ENCODE measurements at regions not wholly inside any gene's neighbourhood (a gene's known extent, or its start where the extent isn't known, plus 50 kb on each side); places are given as distances from the start of the nearest gene placed in this dataset.
A peak's percentile ranks its signal among the peaks of the same experiment; 100 is the strongest.

DNA sequence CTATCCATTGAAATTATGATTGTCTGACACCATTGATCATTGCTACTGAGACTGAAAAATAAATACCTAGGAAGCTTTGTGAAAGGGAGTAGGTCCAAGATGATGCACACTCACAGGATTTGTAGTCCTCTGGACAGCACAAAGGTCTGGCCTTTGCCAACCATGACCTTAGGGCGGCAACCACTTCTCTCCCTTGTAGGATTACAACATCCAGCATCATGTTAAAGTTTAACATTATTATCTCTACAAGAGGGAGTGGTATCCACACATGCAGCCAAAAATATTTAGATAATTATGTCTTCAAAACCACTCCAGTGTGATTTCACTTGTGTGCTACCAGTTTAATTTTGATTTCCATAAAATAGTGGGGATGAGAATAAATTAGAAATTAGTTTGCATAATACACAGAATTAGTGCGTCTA lies 51.1 kb upstream of the NHSL1 start:
- no peak for DNase-seq

DNA sequence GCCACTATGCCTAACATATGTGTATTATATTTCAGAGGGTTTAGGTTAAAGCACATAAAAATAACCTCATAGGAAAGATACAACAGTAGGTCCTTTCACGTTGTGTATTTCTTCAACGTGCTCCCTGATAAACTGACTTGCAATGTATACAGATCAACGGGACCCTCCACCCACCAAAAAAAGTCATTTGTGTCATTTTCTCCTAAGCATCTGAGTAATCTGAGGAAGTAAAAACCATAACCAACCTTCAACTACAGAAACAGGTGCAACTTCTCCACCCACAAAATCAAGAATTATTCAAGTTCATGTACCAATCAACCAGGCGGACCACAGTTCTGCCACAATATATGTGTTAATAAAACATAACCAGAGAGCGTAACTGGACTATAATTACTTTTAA lies 54.9 kb upstream of the NHSL1 start:
- DNase-seq, result no peak

DNA sequence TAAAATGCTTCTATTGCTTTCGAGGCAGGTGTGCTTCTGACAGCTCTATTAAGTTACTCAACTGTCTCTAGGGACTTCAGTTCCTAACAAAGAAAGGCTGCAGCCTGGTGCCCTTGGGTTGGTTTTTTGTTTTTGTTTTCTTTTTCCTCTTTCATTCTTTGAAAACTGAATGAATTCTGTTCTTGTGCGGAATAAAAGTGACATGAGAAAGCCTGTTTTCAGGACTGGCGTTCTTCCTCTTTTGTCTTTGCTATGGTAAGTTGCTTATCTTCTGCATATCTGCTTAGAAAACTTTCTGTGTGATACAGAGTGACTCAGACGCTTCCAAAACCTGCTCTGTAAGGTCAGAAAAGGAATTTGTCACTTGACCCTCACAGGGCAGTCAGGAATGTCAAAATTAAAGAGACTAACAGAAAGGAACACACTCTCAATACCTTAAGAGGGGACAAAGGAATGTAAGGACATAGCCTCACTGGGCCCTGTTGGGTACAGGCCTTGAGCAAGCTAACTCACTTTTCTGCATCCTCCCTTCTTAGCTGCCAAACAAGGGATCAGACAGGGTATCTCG lies 56.2 kb upstream of the NHSL1 start:
- DNase-seq, result no peak

GRCh38 chr6:138557147-138557546 lies 57.9 kb upstream of the NHSL1 start:
- DNase-seq, result no peak

- no peak for DNase-seq
Observed at GRCh38 chr6:138559143-138559542, 59.8 kb upstream of the NHSL1 start.

DNA sequence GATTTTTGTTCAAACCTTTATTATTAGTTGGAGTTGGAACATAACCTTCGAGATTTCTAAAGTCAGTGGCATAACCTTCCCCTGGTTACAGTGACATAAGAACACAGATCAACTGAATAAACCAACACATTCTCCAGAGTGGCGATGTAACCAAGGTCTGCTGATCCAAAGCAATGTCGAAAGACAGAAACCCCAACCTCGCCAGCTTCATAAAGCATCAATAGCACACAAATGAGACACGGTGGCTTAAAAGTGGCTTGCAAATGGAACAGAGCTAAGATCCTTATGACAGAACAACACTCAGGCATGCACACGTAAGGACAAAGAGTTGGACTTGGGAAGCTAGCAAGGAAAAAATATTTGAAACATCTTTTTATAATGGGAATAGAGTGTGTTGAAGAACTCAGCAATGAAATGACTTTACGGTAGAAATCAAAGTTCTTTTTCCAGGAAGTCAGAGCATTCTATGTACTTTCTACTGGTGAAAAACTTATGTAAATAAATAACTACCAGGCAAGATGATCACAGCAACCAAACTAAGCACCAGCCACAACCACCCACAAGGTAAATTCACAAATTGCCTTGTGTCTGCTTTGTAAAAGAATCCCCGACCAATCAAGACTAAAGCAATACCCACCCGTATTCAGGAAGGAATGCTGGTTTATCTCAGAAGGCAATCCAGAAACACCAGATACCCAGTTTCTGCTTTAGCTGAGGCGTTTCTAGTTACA lies 61.0 kb upstream of the NHSL1 start:
- no peak for DNase-seq

DNA sequence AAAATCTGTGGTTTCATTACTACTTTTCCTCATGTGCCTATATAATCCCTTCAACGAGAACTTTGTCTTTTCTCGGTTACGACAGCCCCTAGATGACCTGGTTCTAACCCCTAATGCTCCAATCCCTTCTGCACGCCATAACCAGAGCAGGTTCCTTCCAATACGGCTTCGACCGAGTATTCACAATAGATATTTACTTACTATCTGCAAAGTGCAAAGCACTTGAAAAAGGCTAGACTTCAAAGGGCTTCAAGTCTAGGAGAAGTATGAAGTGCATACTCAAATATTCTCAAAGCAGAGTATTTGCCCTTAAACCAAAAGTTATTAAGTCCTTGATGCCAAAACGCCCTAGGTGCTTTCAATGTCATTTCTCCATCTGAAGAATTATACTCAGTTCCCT lies 63.4 kb upstream of the NHSL1 start:
- DNase-seq, result no peak

DNA sequence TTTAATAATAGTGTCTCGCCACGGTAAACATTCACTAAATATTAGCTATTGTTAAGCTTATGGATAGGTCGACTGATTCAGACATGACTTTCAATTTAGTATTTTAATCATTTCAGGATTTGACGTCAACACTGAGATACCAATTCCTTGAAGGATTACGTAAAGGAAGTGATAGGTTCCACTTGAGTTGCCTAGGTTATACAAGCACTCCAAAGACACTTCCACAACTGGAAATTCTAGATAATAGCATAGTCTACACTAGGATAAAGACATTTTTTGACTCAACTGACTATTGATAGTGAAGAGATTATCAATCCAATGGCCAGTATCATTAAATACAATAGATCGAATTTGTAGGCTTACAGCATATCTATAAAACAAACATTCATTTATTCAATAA lies 63.9 kb upstream of the NHSL1 start:
- no peak for DNase-seq

DNA sequence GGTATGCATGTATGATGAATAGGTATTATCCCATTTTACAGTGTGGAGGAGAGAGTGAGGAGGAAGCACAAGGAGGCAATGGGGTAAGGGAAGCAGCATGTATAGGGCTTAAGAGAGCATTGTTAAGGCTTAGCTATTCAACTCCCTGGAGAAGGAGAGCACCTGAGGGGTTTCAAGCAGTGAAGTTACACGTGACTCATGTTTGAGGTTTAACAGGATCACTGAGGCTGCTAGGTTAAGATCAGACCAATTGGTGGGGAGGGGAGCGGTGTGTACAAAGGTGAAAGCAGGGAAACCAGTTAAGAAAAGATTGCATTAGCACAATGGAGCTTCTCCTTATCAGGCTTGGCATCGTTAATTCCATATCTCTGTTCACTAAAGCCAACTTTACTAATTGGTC lies 64.4 kb upstream of the NHSL1 start:
- DNase-seq, result no peak

DNA sequence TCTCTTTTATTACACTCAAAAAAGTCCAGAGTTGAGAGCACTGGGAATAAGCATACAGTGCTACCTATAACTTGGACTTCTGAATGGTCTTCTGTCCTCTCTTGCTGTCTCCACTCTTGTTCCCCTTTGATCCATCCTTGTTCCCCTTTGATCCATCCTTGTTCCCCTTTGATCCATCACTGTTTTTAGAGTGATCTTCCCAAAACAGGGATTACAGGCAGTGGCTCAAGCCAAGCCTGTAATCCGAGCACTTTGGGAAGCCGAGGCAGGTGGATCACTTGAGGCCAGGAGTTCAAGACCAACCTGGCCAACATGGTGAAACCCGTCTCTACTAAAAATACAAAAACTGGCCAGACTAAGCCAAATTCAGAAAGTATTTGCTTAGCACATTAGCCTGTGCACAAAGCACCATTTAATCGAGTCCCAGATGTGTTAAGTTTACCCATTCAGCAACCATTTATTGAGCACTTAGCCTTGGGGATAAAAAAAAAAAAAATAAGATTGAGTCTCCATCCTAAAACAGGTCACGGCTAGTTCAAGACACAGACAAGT lies 65.0 kb upstream of the NHSL1 start:
- no peak for DNase-seq

DNA sequence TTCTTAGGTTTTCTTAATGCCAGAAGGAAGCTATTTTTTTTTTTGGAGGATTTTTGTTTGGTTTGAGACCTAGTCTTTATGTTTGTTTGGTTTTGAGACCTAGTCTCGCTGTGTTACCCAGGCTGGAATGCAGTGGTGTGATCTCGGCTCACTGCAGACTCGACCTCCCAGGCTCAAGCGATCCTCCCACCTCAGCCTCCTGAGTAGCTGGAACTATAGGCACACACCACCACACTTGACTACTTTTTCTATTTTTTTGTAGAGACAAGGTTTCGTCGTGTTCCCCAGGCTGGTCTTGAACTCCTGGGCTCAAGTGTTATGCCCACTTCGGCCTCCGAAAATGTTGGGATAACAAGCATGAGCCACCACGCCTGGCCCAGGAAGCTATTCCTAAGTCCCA lies 67.8 kb upstream of the NHSL1 start:
- no peak for DNase-seq

DNA sequence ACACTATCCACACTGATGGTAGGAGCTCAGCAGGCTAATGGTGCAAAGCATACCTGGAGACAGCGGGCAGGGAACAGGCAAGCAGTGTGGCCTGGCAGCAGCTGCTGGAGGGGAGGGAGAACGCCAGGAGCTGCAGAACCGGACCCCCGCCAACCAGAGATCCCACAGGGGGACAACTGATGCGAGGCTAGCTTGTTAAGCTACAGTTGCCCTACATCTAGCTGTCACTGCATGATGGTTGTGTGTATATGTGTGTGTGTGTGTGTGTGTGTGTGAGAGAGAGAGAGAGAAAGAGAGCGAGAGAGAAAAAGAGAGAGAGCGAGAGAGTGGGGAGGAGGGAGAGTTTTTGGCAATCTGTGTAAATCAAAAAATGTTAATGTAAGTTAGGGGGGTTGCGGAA lies 69.7 kb upstream of the NHSL1 start:
- DNase-seq, result no peak

DNA sequence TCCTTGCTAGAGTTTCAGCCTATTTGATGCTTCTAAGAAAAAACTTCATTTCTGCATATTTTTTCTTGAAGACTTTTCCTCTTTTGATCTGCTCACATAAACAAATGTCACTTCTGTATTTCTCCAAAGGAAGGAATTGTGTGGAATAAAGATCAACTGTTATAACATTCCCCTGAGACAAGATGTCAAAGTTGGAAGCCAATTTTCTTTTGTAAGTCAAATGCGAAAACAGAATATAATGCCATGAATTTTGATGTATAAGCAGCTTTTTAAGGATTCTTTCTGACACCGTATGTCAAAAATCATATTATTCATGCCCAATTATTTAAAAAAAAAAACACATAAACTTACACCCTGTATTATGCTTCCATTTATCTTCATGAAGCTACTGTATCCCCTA lies 70.3 kb upstream of the NHSL1 start:
- DNase-seq, result no peak

GRCh38 chr6:138569970-138570724 lies 70.9 kb upstream of the NHSL1 start:
- no peak for DNase-seq

DNA sequence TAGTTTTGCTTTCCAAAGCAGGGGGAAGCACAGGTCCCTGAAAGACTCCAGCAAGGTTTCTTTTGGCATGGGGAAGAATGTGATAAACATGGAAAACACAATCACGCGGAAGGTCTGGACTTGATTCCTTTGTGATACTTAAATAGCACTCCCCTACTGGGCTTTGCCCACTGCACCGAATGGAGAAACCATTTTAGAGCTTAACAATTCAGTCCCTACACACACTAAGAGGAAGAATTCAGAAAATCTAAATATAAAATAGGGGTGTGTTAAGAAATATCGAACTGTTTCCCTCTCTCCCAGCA lies 71.4 kb upstream of the NHSL1 start:
- no peak for DNase-seq

- no peak for DNase-seq
Observed at GRCh38 chr6:138571181-138571580, 71.9 kb upstream of the NHSL1 start.

DNA sequence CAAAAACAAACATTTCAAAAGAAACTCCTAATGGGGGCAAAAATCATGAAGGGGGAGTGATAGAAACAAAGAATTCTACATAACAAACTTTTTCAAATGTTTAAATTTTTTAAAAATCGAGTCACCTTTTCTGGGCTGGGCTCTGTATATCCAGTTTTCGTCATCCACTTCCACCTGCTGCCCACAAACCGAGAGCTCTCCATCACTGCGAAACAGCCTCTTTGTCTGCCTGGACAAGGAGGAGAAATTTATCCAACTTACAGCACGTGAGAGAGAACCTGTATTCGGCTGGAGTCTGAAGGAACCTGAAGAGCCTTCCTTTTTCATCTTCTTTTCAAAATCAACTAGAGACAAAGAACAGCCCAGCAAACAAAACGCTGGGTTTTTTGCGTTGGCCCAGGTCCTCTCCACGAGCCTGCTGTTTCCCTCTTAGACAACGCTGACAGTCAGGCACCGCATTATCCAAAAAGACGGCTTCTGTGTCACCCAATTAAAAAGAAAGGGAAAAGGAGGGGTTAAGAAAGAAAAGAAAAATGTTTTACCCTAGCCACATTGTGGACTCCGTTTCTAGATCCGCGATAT lies 72.4 kb upstream of the NHSL1 start:
- no peak for DNase-seq

DNA sequence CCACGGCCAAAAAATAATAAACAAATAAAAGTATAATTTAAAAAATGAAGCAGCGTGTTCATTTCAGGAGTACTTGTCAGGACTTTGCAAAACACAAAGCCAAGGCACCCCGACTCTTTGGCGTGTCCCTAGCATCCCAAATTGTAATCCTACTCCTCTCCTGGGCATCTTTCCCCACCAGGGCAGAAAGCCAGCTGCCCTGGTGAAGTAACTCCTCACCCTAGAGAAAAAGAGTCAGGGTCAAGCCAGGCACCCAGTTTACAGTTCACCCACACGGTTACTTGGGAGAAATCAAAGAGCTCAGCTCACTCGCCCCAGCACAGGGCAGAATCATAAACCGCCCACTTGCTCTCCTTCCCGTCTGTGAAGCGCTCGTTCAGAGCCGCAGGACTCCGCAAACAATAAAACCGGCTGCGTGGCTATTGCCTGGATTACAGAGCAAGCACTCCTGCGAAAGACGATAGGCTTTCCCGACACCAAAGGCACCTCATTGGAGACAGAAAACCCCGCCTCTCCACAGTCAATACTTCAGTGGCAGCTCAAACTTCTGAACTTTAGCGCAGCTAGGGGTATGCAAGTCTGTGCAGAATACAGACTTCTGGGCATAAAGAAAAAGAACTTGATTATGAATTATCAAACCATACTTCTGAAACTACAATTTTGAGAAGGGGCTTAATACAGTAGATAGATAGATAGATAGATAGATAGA lies 73.0 kb upstream of the NHSL1 start:
- DNase-seq, result peak; percentile 3

DNA sequence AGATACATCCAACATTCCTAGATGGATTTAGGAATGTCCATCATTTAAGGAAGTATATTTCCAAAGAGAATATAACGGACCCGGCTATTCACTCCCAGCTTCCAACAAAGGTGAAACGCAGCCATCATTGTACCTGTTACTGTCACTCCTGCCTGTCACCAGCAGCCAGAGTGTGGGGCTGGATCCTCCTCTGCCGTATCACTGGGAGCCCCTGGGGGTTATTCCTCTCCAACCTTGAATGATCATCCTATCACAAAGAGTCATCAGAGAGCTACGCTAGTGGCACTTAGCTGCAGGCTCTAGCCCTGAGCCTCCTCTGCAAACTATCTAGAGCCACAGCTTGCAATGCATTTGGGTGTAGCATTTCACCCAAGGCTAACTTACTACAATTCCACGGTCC lies 73.6 kb upstream of the NHSL1 start:
- DNase-seq, result no peak

DNA sequence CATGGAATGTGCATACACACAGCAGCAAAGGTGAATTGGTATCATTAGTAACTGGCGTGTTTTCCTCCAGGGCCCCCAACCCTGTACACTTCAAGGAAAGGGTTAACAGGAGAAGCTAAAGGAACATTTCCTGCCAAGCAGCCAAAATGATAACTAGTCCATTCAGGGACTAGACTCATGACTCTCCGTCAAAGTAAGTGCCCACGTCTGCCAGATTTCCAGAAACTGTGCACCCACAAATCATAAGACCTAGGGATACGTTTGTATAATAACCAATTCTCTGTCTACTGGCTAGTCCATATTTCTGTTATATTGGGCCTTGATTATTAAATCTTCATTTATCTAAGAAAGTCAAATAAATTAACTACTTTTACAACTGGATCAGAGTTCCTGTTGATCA lies 76.0 kb upstream of the NHSL1 start:
- DNase-seq, result no peak

DNA sequence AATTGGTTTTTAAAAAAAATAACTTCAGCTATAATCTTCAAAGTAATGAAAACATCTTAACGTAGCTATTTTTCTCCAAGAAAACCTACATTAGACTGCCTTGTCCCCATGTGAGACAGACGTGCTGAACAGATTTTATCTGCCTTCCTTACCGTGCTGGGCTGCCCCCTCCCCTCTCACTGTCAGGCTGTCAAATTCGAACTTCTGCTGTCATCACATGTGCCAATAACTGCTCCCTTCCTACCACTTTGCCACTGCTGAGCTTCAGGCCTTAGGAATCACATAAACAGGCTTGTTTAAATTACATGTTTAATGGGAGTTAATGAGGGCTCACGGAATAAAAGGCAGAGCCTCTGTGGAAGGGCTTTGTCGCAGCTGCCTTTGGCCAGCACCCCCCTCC lies 77.0 kb upstream of the NHSL1 start:
- DNase-seq, result no peak

GRCh38 chr6:138577151-138577915 lies 78.0 kb upstream of the NHSL1 start:
- no peak for DNase-seq

DNA sequence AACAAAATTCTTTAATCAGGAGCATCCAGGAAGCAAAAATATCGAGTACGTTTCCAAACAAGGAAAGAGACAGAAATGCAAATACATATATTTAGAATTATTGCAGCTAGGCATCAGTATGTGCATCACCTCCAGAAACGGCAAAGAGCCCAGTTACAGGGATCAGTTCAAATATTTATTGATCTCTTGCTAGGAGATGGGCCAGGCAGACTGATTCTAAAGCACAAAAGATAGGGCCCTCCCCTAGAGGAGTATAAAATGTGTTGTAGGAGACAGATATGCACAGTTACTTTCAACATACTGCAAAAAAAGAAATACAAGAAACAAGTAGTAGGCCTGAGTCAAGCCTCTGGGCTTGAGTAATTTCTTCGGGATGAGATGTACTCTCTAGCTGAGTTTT lies 80.7 kb upstream of the NHSL1 start:
- DNase-seq, result no peak

All from activated naive CD4-positive, alpha-beta T cell treated with Interleukin-2 at 50 U/mL for 16 hours (primary cell).